ENCODE measurements at regions not wholly inside any gene's neighbourhood (a gene's known extent, or its start where the extent isn't known, plus 50 kb on each side); places are given as distances from the start of the nearest gene placed in this dataset.

DNA sequence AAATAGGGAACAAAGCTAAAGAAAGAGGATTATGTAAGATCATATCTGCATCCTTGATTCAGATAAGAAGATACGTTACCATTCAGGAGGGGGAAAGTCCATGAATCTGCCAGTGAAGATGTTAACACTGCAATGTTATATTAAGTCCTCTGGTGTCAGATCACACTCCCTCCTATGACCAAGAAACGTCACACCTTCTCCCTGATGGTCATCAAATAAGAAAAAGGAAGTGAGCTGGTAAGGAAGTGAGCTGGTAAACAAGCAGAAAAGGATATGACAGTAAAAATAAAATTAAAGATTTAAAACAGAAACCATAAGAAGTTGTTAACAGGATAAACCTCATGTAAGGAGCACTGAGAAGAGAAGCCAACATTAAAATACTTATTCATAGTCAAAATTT lies 340.2 kb downstream of the SEC23A start:
- DNase-seq (ENCODE audit: low read depth): no peak

DNA sequence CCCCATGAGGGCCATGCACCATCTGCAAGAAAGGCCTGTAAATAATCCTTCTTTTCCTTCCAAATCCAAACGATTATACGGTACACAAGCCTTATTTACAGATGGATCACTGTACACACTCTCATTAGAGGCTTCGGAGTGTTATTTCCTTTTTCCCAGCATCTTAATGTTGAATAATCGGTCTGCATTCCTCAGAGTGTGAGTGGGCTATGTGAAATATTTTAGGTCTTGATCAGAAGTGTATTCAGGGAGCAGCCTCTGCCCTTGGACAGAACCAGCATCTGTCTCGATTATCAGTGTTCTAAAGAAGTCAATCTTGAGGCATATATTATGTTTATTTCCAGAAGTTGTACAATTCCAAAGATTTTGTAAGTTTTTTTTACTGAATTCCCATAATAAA lies 340.6 kb downstream of the SEC23A start:
- DNase-seq (ENCODE audit: low read depth): no peak

DNA sequence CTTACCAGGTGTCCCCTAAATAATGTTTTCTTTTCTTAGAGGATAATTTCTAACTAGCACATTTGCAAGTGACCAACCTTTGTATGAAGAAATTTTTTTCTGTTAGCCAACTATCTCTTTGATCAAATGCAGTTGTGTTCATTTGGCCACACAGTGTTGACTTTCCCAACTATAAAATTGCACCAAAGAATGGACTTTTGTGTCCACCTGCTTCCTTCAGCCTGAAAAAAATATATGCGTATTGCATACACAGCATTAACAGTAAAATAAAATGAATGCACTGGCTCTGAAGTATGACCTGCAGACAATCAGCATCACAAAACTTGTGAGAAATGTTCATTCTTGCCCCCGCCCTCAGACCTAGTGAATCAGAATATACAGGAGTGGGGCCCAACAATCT lies 342.0 kb downstream of the SEC23A start:
- no peak for DNase-seq (ENCODE audit: low read depth)

DNA sequence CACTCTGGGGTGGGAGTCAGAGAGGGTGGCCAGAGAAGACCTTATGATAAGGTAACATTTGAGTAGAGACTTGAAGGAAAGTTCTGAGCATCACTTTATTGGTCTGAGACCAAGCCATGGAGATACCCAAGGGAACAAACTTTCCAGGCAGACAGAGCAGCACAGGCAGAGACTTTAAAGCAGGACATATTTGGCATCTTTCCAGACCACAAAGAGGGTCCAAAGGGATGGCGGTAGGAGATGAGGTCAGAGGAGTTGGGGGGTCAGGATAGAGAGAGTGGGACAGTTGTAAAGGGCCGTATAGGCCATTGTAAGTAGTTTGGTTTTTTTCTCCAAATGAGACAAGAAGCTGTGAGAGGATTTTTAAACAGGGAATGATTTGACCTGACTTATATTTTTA lies 344.4 kb downstream of the SEC23A start:
- DNase-seq (ENCODE audit: low read depth): no peak

DNA sequence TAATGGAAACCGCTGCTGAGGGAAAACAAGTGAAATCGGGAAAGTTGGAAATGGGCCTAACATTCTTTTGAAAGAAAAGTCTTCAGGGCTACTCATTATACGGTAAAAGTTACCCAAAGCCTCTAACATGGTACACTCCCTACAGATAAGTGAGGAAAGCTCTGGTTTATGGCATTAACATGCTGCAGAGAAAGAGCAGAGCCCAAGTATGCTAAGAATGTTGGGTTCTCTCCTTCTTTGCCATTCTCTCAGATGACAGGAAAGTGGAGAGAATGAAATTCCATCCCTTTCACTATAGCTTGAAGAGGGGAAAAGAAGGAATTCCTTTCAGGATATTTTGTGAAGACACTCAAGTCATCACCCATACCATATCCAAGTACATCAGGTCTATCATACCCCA lies 348.0 kb downstream of the SEC23A start:
- DNase-seq (ENCODE audit: low read depth): no peak

GRCh38 chr14:38752750-38753149 lies 350.3 kb downstream of the SEC23A start:
- no peak for DNase-seq (ENCODE audit: low read depth)

- DNase-seq (ENCODE audit: low read depth): no peak
These were observed 350.7 kb downstream of the SEC23A start for GRCh38 chr14:38752341-38752740.

- no peak for DNase-seq (ENCODE audit: low read depth)
These were observed 351.6 kb downstream of the SEC23A start for GRCh38 chr14:38751459-38751858.

DNA sequence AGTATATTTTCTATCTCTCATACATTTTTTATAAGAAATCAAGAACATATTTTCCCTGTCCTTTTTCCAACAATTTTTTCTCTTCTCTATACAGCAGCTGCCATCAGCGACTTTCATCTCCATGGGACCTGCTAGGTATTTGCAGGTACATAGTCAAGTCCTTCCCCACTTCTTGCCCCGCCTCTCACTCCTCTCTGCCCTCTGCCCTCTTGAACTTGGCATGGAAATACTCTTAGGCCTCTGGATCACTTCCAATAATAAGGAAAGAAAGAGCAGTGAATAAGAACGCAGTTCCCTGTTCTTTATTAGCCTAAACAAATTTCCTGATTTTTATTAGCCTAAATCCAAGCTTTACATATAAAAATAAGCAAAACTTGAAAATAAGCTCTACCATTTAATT lies 353.1 kb downstream of the SEC23A start:
- DNase-seq (ENCODE audit: low read depth): no peak

- no peak for DNase-seq (ENCODE audit: low read depth)
These were observed 357.2 kb downstream of the SEC23A start for GRCh38 chr14:38745861-38746260.

GRCh38 chr14:38743966-38744584 lies 359.0 kb downstream of the SEC23A start:
- DNase-seq (ENCODE audit: low read depth): no peak

GRCh38 chr14:38737686-38738407 lies 365.2 kb downstream of the SEC23A start:
- no peak for DNase-seq (ENCODE audit: low read depth)

DNA sequence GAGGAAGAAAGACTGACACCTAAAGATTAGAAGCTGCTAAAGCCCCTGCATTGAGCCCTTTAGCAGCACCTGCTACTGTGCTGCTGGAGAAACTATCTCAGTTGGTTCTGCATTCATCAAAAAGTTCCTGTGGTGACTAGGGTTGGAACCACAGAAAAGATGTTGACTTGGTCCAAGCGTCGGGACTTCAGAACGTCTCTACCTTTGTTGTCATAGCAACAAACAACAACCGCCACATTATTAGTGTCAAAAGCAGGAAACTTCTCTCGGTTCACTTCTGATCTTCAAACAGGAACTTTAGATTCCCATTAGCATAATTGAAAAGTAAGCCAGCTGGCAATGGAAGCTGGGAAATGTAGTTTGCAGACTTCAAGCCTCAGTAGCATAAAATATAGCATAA lies 368.0 kb downstream of the SEC23A start:
- DNase-seq (ENCODE audit: low read depth): no peak

- DNase-seq (ENCODE audit: low read depth): no peak
These were observed 371.1 kb downstream of the SEC23A start for GRCh38 chr14:38731962-38732361.

GRCh38 chr14:38730420-38730819 lies 372.6 kb downstream of the SEC23A start:
- no peak for DNase-seq (ENCODE audit: low read depth)

GRCh38 chr14:38727731-38728130 lies 375.3 kb downstream of the SEC23A start:
- no peak for DNase-seq (ENCODE audit: low read depth)

DNA sequence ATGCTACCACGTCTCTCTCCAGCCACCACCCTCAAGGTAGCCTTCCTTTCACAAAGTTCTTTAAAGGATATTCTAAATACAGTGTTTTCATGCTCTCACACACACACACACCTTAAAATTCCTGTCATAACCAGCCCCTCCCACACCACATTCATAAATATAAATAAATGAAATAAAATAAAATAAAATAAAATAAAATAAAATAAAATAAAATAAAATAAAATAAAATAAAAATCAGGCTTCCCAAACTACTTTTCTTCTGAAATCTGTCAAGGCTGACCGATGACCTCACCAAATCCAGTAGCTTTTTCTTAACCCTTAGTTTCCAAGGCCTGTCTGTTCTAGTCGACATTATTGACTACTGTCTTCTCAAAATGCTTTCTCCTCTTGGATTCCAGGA lies 378.4 kb downstream of the SEC23A start:
- DNase-seq (ENCODE audit: low read depth): no peak

DNA sequence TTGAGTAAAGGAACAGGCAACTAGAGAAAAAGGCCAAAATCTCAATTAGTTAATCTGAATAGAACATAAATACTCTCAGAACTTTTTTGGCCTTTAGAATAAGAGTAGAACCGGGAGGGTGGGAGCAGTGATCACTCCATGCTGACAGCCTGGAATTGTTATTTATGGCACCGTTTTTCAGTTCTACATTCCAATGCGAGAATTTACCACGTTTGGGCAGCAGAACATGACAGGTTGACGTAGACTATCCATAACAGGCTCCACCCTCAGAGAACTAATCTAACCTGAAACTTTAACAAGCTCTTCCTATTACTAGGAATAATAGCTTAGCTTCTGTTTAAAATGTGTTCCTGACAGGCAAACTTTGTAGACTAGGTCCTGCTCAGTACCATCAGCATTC lies 379.1 kb downstream of the SEC23A start:
- no peak for DNase-seq (ENCODE audit: low read depth)

GRCh38 chr14:38723277-38723676 lies 379.8 kb downstream of the SEC23A start:
- DNase-seq (ENCODE audit: low read depth): no peak

DNA sequence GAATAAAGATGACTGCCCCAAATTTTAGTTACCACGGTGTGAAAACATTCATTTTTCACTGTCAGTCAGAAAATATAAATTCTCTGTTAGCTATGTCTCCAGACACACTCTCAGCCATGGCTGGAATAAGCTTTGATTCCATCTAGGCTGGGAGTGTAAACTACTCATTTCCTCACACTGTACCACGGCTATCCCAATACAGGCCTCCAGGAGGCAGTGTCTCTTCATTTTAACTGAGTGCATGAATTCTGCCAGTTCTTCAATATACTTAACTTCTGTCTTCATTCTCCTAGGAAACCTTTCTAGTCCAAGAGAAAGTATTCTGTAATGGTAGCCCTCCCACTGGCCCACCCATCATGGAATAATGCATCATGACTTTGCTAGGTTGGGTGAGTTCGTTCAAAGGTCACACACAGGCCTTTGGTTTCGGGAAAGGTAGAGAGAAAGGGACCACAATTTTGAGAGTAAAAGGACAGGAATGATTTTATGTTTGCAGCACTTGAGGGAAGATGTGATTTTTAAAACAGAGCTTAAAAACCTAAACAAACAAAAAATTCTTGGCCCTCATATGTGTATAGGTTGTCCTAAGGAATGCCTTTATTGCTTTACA lies 381.1 kb downstream of the SEC23A start:
- peak; percentile 15 for DNase-seq (ENCODE audit: low read depth)

DNA sequence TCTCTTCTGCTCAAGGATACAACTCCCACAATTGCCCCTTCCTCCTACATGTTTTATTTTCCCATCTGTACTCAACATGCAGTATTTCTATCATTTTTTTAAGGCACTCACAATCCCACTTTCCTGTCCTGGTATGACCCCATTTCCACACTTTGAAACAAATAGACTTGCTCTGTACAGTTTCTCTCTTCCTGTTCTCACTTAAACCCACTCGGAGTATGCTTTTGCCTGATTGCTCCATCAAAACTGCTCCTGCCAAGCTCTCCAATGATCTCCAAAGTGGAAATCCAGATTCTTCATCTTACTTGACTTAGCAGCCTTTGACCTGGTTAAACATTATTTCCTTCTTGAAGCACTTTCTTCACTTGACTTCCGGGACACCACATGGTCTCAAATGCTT lies 384.5 kb downstream of the SEC23A start:
- DNase-seq (ENCODE audit: low read depth): no peak

- no peak for DNase-seq (ENCODE audit: low read depth)
These were observed 386.1 kb downstream of the SEC23A start for GRCh38 chr14:38716926-38717325.

GRCh38 chr14:38710881-38711280 lies 392.2 kb downstream of the SEC23A start:
- no peak for DNase-seq (ENCODE audit: low read depth)

DNA sequence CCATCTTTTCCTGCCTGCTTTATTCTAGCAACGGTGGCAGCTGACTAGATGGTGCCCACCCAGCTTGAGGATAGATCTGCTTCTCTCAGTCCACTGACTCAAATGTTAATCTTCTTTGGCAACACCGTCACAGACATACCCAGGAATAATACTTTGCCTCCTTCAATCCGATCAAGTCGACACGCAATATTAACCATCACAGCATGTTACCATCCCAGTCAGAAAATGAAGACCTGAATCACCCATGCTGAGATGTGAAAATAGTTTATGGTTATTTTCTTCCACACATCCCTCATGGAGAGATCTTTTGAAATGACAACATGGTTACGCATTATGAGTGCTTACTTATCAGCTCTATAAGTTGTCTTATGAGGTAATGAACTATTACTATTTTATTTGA lies 392.8 kb downstream of the SEC23A start:
- no peak for DNase-seq (ENCODE audit: low read depth)
